ENCODE measurements at regions not wholly inside any gene's neighbourhood (a gene's known extent, or its start where the extent isn't known, plus 50 kb on each side); places are given as distances from the start of the nearest gene placed in this dataset.

GRCh38 chr3:163951397-163951987 is 1126.8 kb downstream of the SI start:
- TF ChIP-seq ZNF274 (IDR thresholded peaks at IDR 0.05; ENCODE audit: low read depth, low read length) (no peak), EZH2 (IDR thresholded peaks at IDR 0.05) (no peak), ATF3 (IDR thresholded peaks at IDR 0.05) (no peak), CTCF (IDR thresholded peaks at IDR 0.05 in 2 of 3, conservative IDR thresholded peaks at IDR 0.05 in 1 of 3; ENCODE audit: borderline replicate concordance in 1 of 3, insufficient read depth in 1 of 3, low read depth in 2 of 3, low read length in 2 of 3) (peak in 2 of 3 experiments; percentile 53 to 55; a peak in 4 of 6 replicates), POLR2AphosphoS5 (IDR thresholded peaks at IDR 0.05; ENCODE audit: low read depth, low read length) (no peak), SP1 (IDR thresholded peaks at IDR 0.05; ENCODE audit: low read depth) (no peak), POLR2A (IDR thresholded peaks at IDR 0.05; ENCODE audit: borderline replicate concordance, extremely low read depth, insufficient read depth, insufficient read length) (no peak), ZBTB33 (IDR thresholded peaks at IDR 0.05; ENCODE audit: extremely low read depth, insufficient replicate concordance, low read length) (no peak), MAX (IDR thresholded peaks at IDR 0.05) (no peak), JUND (IDR thresholded peaks at IDR 0.05) (no peak)

Data from HCT116 (cell line).